K562 (cell line): ENCODE measurements at regions not wholly inside any gene's neighbourhood (a gene's known extent, or its start where the extent isn't known, plus 50 kb on each side); places are given as distances from the start of the nearest gene placed in this dataset.

ENCODE experiments used
- ATAC-seq: fragments of 200-7000 bp; cut with Tn5 transposase; 3 replicates; pipeline ENCODE4 v1.9.1; 2020; ENCODE audit warnings: moderate library complexity
- BruUV-seq: library from RNA; stranded (reverse); fragments of 400-500 nt; replicated peaks from 2 replicates; lab custom pipeline; 2021; lab: Mats Ljungman, UMichigan
- CTCF ChIA-PET: fragments of 300-600 bp; formaldehyde crosslinking; extraction: SDS; loops from one replicate; lab custom pipeline; 2021; ENCODE audit warnings: low intra/inter-chr PET ratio; lab: Yijun Ruan, JAX
- POLR2A ChIA-PET: fragments of 300-600, 350-650 bp; sonication (Branson Sonifier 250); formaldehyde crosslinking; extraction: SDS; loops from one replicate; lab custom pipeline; 2021; ENCODE audit warnings: antibody characterized with exemption, inconsistent platforms; lab: Yijun Ruan, JAX
- DNase-seq, 4 experiments: peaks; one replicate each; pipeline versions ENCODE4 v3.0.0 to v3.0.0-alpha.2; 2011 to 2018; ENCODE audit warnings: low spot score in 3 of 4, mixed read lengths in 3 of 4; ENCODE audit errors: extremely low read depth in 1 of 4
- FAIRE-seq: peaks from 2 replicates; lab custom pipeline; 2011; peaks lifted over from hg19 to GRCh38; lab: Jason Lieb, UNC
- H2AFZ ChIP-seq: 2 replicates; pipeline ENCODE4 v1.6.0; 2011; ENCODE audit warnings: low read depth, low read length, control low read depth, inconsistent platforms
- H3K27ac ChIP-seq: fragments of 200-600 bp; 3 replicates; pipeline ENCODE4 v1.8.0; 2011; ENCODE audit warnings: low read depth, mild to moderate bottlenecking, control low read depth, inconsistent platforms, low read length, moderate library complexity, mixed read lengths; ENCODE audit errors: extremely low read depth
- H3K27me3 ChIP-seq, 2 experiments: fragments of 300-600 bp in 1 of 2; 2 replicates in 1 of 2; 3 replicates in 1 of 2; pipeline versions ENCODE4 v1.6.0 to v1.8.0; 2011; ENCODE audit warnings: inconsistent platforms in 2 of 2, low read length in 2 of 2, mild to moderate bottlenecking in 1 of 2, mixed read lengths in 1 of 2, moderate library complexity in 1 of 2; ENCODE audit not compliant: control insufficient read depth in 2 of 2, insufficient read depth in 2 of 2
- H3K36me3 ChIP-seq: fragments of 300-600 bp; 3 replicates; pipeline ENCODE4 v1.8.0; 2011; ENCODE audit warnings: mild to moderate bottlenecking, low read length, inconsistent platforms; ENCODE audit not compliant: control insufficient read depth, insufficient read depth
- H3K4me1 ChIP-seq, 2 experiments: fragments of 200-600 bp in 1 of 2; replicated peaks in 1 of 2; 2 replicates in 1 of 2; 3 replicates in 1 of 2; pipeline versions ENCODE4 v1.5.1 to v1.8.0; 2011; ENCODE audit warnings: inconsistent platforms in 2 of 2, low read length in 2 of 2, mild to moderate bottlenecking in 1 of 2, mixed read lengths in 1 of 2, moderate library complexity in 1 of 2; ENCODE audit not compliant: control insufficient read depth in 2 of 2, insufficient read depth in 2 of 2
- H3K4me2 ChIP-seq: 2 replicates; pipeline ENCODE4 v1.6.1; 2011; ENCODE audit warnings: low read length, control low read depth, inconsistent platforms, mixed read lengths; ENCODE audit not compliant: insufficient read depth
- H3K4me3 ChIP-seq: fragments of 200-600 bp; sonication (generic), shearing (Covaris generic); 2 replicates; pipeline ENCODE4 v1.5.1; 2016; ENCODE audit warnings: control low read depth, inconsistent platforms
- H3K79me2 ChIP-seq: fragments of 200-600 bp; 3 replicates; pipeline ENCODE4 v1.8.0; 2011; ENCODE audit warnings: low read length, inconsistent platforms; ENCODE audit not compliant: control insufficient read depth, insufficient read depth
- H3K9ac ChIP-seq, 2 experiments: 2 replicates each; pipeline versions ENCODE4 v1.6.0 to v1.6.1; 2011; ENCODE audit warnings: low read depth in 2 of 2, low read length in 2 of 2, control low read depth in 1 of 2, inconsistent platforms in 1 of 2, mild to moderate bottlenecking in 1 of 2, mixed read lengths in 1 of 2; ENCODE audit not compliant: insufficient read depth in 1 of 2
- H3K9me1 ChIP-seq: one replicate; pipeline ENCODE4 v1.6.0; 2011; ENCODE audit warnings: inconsistent platforms, mild to moderate bottlenecking, low read length, moderate library complexity; ENCODE audit not compliant: control insufficient read depth, insufficient read depth
- H3K9me3 ChIP-seq: replicated peaks from 2 replicates; pipeline ENCODE4 v1.5.1; 2011; ENCODE audit warnings: low read depth, low read length, inconsistent platforms; ENCODE audit not compliant: control insufficient read depth, insufficient read depth
- H4K20me1 ChIP-seq: replicated peaks from 2 replicates; pipeline ENCODE4 v1.6.1; 2011; ENCODE audit warnings: low read length, inconsistent platforms, mixed read lengths; ENCODE audit not compliant: control insufficient read depth, insufficient read depth
- BHLHE40 ChIP-seq: IDR thresholded peaks from 2 replicates; pipeline ENCODE4 v1.6.1; 2011; ENCODE audit warnings: low read length, improper control_type of control experiment
- ETS2 ChIP-seq: IDR thresholded peaks from 2 replicates; pipeline ENCODE4 v1.6.1; 2016; ENCODE audit warnings: borderline replicate concordance, missing genetic modification characterization, mild to moderate bottlenecking, moderate library complexity, missing compliant biosample characterization; ENCODE audit not compliant: poor library complexity, severe bottlenecking
- IRF2 ChIP-seq: sonication (generic); formaldehyde crosslinking; IDR thresholded peaks from 2 replicates; pipeline ENCODE4 v1.8.1; 2022; ENCODE audit warnings: mild to moderate bottlenecking, missing genetic modification reagents
- KAT7 ChIP-seq: sonication (generic); formaldehyde crosslinking; IDR thresholded peaks from 2 replicates; pipeline ENCODE4 v1.8.0; 2022; ENCODE audit warnings: missing genetic modification reagents, mild to moderate bottlenecking, borderline replicate concordance
- MCM2 ChIP-seq: fragments of 450-650 bp; IDR thresholded peaks from 2 replicates; pipeline ENCODE4 v1.6.1; 2017; ENCODE audit warnings: low read depth, mild to moderate bottlenecking
- MYC ChIP-seq, 2 experiments: fragments of 250-450 bp in 1 of 2; sonication (Bioruptor Pico) in 1 of 2; IDR thresholded peaks; 2 replicates each; pipeline versions ENCODE4 v1.5.1 to v1.6.1; 2012 to 2021; ENCODE audit warnings: low read depth in 2 of 2, borderline replicate concordance in 1 of 2, improper control_type of control experiment in 1 of 2, low read length in 1 of 2, mild to moderate bottlenecking in 1 of 2, moderate library complexity in 1 of 2
- OTX1 ChIP-seq: fragments of 450-650 bp; formaldehyde crosslinking; IDR thresholded peaks from 2 replicates; pipeline ENCODE4 v1.4.0; 2022; ENCODE audit warnings: mild to moderate bottlenecking
- POLR2A ChIP-seq: fragments of 450-650 bp; conservative IDR thresholded peaks from 2 replicates; pipeline ENCODE4 v1.6.1; 2016
- PTBP1 ChIP-seq: fragments of 200-400 bp; formaldehyde crosslinking; IDR thresholded peaks from 2 replicates; pipeline ENCODE4 v1.6.1; 2017; ENCODE audit warnings: low read depth, low read length
- TBL1XR1 ChIP-seq, 2 experiments: IDR thresholded peaks; 2 replicates each; pipeline ENCODE4 v1.6.1; 2012; ENCODE audit warnings: improper control_type of control experiment in 2 of 2, low read length in 2 of 2, mild to moderate bottlenecking in 1 of 2
- TEAD4 ChIP-seq, 2 experiments: sonication (generic) in 1 of 2; formaldehyde crosslinking in 1 of 2; IDR thresholded peaks; 2 replicates each; pipeline versions ENCODE4 v1.6.1 to v1.8.0; 2012 to 2022; ENCODE audit warnings: borderline replicate concordance in 1 of 2, inconsistent platforms in 1 of 2, low read length in 1 of 2, mild to moderate bottlenecking in 1 of 2, missing genetic modification reagents in 1 of 2
- ZFX ChIP-seq: sonication (generic); formaldehyde crosslinking; IDR thresholded peaks from 2 replicates; pipeline ENCODE4 v1.8.0; 2022; ENCODE audit warnings: mild to moderate bottlenecking, missing genetic modification reagents, moderate library complexity
- WGBS: fragments of 100-300 bp; shearing (Covaris generic); methylation state at CpG from one replicate; pipeline ENCODE4 v1.1.6; 2016; ENCODE audit warnings: low coverage, mixed read lengths; ENCODE audit not compliant: insufficient coverage; ENCODE audit errors: missing lambda C conversion rate; 5-methylcytosine and 5-hydroxymethylcytosine counted together
- in situ Hi-C: fragments of 300-500 bp; cut with MboI; formaldehyde crosslinking; loops from 4 replicates; pipeline ENCODE4 v1.15.0; 2018; ENCODE audit warnings: inconsistent platforms, mixed read lengths
- intact Hi-C: fragments of 100-400 bp; cut with micrococcal nuclease; formaldehyde crosslinking; loops from 2 replicates; pipeline ENCODE4 v1.14.2; 2022
- TF ChIP-seq, protein P1 (sequence below): sonication (generic); formaldehyde crosslinking; IDR thresholded peaks from 2 replicates; pipeline ENCODE4 v1.5.0; 2020; ENCODE audit warnings: missing genetic modification reagents
- TF ChIP-seq, protein P2 (sequence below): sonication (generic); formaldehyde crosslinking; IDR thresholded peaks from 2 replicates; pipeline ENCODE4 v1.8.0; 2022; ENCODE audit warnings: missing genetic modification reagents, mild to moderate bottlenecking, borderline replicate concordance
- TF ChIP-seq, protein P3 (sequence below): fragments of 450-650 bp; formaldehyde crosslinking; IDR thresholded peaks from 2 replicates; pipeline ENCODE4 v1.4.0; 2020; ENCODE audit warnings: mild to moderate bottlenecking, mixed read lengths

DNA sequence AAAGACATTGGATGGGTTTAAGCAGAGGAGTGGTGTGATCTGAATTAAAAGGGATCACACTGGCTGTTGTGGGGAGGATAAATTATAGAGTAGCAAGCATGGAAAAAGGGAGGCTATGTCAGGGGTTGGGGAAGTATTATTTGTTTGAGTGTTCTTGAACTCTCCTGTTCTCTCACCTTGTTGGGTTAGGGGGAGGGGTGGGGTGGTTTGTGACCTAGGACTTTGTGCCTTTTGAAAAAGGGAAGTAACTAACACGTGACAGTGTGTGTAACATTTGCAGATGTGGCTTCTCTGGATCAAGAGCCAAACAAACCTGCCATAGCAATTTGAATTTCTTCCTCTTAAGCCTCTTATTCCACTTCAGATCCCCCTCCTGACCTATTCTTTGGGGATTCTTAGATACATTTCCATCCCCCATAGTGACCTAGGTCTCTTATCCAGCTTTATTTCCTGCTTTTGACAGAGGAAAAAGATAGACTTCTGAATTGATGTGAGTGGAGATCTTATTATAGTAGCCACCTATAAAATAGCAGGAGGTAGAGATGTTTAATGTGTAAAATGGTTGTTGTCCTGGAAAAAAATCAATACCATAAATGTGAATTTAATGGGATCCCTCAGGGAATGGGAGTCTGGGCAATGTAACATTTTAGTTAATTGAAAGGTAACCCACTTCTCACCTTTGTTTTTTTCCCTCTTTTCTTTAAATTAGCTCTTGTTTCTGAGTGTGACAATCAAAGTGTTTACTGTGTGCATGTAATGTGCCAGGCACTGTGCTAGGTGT, 120.4 kb downstream of the CT47B1 start:
- H3K27me3 ChIP-seq = no peaks in the 10 kb centered on the region
- in situ Hi-C loops (no loop called here), intact Hi-C loops (no loop called here)
- no peaks in the 10 kb centered on the region for H3K79me2 ChIP-seq
- FAIRE-seq (no peak), DNase-seq (peak in 1 of 4 experiments; percentile 15), ATAC-seq (peak; percentile 58)
- no peak overlapping the region for H3K4me2 ChIP-seq
- no TSS peak for BruUV-seq
- H3K4me1 ChIP-seq = no peaks in the 10 kb centered on the region; a peak in 2 of 5 replicates
- ChIA-PET POLR2A (no interaction called here), CTCF (no interaction called here)
- H3K9me3 ChIP-seq = no peaks in the 10 kb centered on the region
- no peaks in the 10 kb centered on the region for H3K36me3 ChIP-seq
- no peaks in the 10 kb centered on the region for H3K9me1 ChIP-seq
- 0% methylated on average over 1 of the region's 1 CpG for WGBS
- no peak overlapping the region for H3K27ac ChIP-seq
- no peak overlapping the region for H3K9ac ChIP-seq
- H3K4me3 ChIP-seq = no peak overlapping the region
- H2AFZ ChIP-seq = peak overlapping the region; percentile 40
- H4K20me1 ChIP-seq = no peaks in the 10 kb centered on the region
- no peak for TF ChIP-seq MCM2
- no peak for TF ChIP-seq TBL1XR1 (IDR thresholded peaks at IDR 0.05; ENCODE audit: low read length in 2 of 2)
- no peak for TF ChIP-seq OTX1 (CRISPR knock-in tag)
- TF ChIP-seq IRF2 = no peak
- no peak for TF ChIP-seq ZFX (CRISPR knock-in tag)
- TF ChIP-seq ETS2 (tag) = no peak
- TF ChIP-seq, protein P1, sequence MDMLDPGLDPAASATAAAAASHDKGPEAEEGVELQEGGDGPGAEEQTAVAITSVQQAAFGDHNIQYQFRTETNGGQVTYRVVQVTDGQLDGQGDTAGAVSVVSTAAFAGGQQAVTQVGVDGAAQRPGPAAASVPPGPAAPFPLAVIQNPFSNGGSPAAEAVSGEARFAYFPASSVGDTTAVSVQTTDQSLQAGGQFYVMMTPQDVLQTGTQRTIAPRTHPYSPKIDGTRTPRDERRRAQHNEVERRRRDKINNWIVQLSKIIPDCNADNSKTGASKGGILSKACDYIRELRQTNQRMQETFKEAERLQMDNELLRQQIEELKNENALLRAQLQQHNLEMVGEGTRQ (CRISPR knock-in tag) = peak; percentile 18; the same call in 1 of the 2 replicates
- TF ChIP-seq, protein P2, sequence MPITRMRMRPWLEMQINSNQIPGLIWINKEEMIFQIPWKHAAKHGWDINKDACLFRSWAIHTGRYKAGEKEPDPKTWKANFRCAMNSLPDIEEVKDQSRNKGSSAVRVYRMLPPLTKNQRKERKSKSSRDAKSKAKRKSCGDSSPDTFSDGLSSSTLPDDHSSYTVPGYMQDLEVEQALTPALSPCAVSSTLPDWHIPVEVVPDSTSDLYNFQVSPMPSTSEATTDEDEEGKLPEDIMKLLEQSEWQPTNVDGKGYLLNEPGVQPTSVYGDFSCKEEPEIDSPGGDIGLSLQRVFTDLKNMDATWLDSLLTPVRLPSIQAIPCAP (CRISPR knock-in tag) = no peak
- no peak for TF ChIP-seq KAT7 (CRISPR knock-in tag)
- no peak for TF ChIP-seq POLR2A
- TF ChIP-seq PTBP1 = no peak
- peak; percentile 41; the same call in 1 of the 2 replicates for TF ChIP-seq BHLHE40
- no peak for TF ChIP-seq MYC (IDR thresholded peaks at IDR 0.05; ENCODE audit: low read depth, low read length)
- no peak for TF ChIP-seq MYC (CRISPR knock-in tag; IDR thresholded peaks at IDR 0.05; ENCODE audit: borderline replicate concordance, low read depth)
- TF ChIP-seq, protein P3, sequence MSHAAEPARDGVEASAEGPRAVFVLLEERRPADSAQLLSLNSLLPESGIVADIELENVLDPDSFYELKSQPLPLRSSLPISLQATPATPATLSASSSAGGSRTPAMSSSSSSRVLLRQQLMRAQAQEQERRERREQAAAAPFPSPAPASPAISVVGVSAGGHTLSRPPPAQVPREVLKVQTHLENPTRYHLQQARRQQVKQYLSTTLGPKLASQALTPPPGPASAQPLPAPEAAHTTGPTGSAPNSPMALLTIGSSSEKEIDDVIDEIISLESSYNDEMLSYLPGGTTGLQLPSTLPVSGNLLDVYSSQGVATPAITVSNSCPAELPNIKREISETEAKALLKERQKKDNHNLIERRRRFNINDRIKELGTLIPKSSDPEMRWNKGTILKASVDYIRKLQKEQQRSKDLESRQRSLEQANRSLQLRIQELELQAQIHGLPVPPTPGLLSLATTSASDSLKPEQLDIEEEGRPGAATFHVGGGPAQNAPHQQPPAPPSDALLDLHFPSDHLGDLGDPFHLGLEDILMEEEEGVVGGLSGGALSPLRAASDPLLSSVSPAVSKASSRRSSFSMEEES (CRISPR knock-in tag) = peak; percentile 15; the same call in 1 of the 2 replicates
- no peak for TF ChIP-seq TEAD4 (IDR thresholded peaks at IDR 0.05; ENCODE audit: low read length)
- TF ChIP-seq TEAD4 (CRISPR knock-in tag; IDR thresholded peaks at IDR 0.05; ENCODE audit: borderline replicate concordance) = no peak
